ENCODE measurements at regions not wholly inside any gene's neighbourhood (a gene's known extent, or its start where the extent isn't known, plus 50 kb on each side); places are given as distances from the start of the nearest gene placed in this dataset.

DNA sequence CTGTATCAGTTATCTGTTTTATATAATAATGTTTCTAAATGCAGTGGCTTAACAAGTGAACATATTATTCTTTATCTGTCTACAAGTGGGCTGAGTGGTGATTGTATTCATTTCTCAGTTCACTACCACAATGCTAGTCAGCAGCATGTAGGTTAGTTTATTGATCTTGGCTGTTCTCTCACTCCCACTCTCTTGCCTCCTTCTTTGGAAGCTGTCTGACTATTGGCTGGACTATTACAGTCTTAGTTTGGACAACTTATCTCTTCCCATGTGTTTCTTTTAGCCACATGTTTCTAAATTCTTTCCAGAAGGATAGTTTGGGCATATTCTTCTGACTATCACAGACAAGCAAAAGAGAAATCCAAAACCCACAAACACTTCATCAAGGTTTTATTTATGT lies 459.5 kb upstream of the AGA start:
- DNase-seq, result no peak
- no peak overlapping the region for H3K4me3 ChIP-seq
- H3K9ac ChIP-seq (ENCODE audit: insufficient read depth in 1 of 2, low read length in 2 of 2), result no peak overlapping the region
- no peaks in the 10 kb centered on the region for H3K27me3 ChIP-seq (ENCODE audit: control insufficient read depth in 3 of 3, insufficient read depth in 3 of 3, low read length in 2 of 3)
- ATAC-seq (ENCODE audit: insufficient read depth, low FRiP score), result no peak
- TF ChIP-seq, protein P1, sequence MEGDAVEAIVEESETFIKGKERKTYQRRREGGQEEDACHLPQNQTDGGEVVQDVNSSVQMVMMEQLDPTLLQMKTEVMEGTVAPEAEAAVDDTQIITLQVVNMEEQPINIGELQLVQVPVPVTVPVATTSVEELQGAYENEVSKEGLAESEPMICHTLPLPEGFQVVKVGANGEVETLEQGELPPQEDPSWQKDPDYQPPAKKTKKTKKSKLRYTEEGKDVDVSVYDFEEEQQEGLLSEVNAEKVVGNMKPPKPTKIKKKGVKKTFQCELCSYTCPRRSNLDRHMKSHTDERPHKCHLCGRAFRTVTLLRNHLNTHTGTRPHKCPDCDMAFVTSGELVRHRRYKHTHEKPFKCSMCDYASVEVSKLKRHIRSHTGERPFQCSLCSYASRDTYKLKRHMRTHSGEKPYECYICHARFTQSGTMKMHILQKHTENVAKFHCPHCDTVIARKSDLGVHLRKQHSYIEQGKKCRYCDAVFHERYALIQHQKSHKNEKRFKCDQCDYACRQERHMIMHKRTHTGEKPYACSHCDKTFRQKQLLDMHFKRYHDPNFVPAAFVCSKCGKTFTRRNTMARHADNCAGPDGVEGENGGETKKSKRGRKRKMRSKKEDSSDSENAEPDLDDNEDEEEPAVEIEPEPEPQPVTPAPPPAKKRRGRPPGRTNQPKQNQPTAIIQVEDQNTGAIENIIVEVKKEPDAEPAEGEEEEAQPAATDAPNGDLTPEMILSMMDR (IDR thresholded peaks at IDR 0.05; ENCODE audit: control extremely low read depth, extremely low read depth), result no peak
- H3K36me3 ChIP-seq (ENCODE audit: control insufficient read depth in 4 of 4, insufficient read depth in 4 of 4, low read length in 4 of 4), result no peaks in the 10 kb centered on the region
- H3K27ac ChIP-seq (ENCODE audit: low read depth in 1 of 2, low read length in 1 of 2), result no peak overlapping the region
- no peaks in the 10 kb centered on the region for H3K9me3 ChIP-seq (ENCODE audit: control insufficient read depth in 4 of 4, insufficient read depth in 3 of 4, low read length in 3 of 4)
- peaks cover 0 to 3% (median 0%) of the 10 kb centered on the region in 5 donors for H3K4me1 ChIP-seq (ENCODE audit: control insufficient read depth in 5 of 5, insufficient read depth in 5 of 5, low read length in 5 of 5)

DNA sequence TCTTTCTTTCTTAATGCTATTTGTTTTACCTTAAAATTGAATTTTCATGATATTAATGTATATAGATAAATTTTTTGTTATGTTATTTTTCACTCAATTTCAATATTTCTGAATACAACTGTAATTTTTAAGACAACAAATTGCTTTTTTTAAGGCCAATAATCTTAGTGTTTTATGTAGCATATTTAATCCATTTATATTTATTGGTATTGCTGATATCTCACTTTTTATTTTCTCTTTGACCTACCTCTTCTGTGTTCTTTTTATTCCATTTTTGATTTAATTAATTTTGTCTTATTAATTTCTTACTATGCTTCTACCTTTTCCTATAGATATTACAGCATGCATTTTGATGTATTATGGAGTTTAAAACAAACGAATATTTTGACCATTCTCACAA lies 460.1 kb upstream of the AGA start:
- Histone ChIP-seq H3K27ac (ENCODE audit: low read depth in 1 of 2, low read length in 1 of 2) (no peak overlapping the region), H3K9ac (ENCODE audit: insufficient read depth in 1 of 2, low read length in 2 of 2) (no peak overlapping the region), H3K4me3 (no peak overlapping the region), H3K36me3 (ENCODE audit: control insufficient read depth in 4 of 4, insufficient read depth in 4 of 4, low read length in 4 of 4) (no peaks in the 10 kb centered on the region), H3K27me3 (ENCODE audit: control insufficient read depth in 3 of 3, insufficient read depth in 3 of 3, low read length in 2 of 3) (no peaks in the 10 kb centered on the region), H3K4me1 (ENCODE audit: control insufficient read depth in 5 of 5, insufficient read depth in 5 of 5, low read length in 5 of 5) (peaks cover 0 to 3% (median 0%) of the 10 kb centered on the region in 5 donors), H3K9me3 (ENCODE audit: control insufficient read depth in 4 of 4, insufficient read depth in 3 of 4, low read length in 3 of 4) (no peaks in the 10 kb centered on the region)
- WGBS, 2 donors, result 81 to 89% methylated on average over 1 of the region's 1 CpG
- ATAC-seq (ENCODE audit: insufficient read depth, low FRiP score), result no peak
- TF ChIP-seq, protein P1 (IDR thresholded peaks at IDR 0.05; ENCODE audit: control extremely low read depth, extremely low read depth), result no peak
- DNase-seq, result no peak

DNA sequence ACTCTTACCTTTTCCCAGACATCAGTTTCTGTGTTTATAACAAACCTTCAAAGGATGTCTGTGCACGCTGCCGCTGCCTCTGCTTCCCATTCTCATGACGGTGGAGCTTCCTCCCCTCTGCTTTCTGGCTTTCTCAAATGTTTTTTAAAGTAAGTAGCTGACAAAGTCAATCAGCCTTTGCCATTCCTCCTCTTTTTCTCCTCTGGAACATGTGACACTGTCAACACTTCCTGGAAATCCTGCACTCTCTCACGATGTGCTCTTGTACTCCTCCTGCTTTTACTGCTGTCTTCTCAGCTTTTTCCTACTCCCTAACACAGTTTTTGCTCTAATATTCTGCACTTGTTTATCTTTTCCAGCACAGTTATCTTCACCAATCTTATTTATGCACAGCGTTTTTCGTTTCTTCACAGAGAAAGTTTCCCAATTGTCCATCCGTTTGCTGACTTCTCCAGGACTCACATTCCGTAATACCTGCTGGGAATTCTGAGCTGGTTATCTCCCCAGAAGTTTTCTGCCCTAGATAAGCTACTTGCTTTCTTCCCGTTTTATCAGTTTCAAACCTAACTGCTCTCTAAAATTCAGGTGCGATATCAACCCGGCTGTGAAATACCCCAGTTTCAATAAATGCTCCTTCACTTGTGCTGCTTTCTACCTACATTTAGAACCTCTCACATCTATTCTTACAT lies 465.6 kb upstream of the AGA start:
- H3K9ac ChIP-seq (ENCODE audit: insufficient read depth in 1 of 2, low read length in 2 of 2), result no peak overlapping the region
- no peak overlapping the region for H3K27ac ChIP-seq (ENCODE audit: low read depth in 1 of 2, low read length in 1 of 2)
- H3K36me3 ChIP-seq (ENCODE audit: control insufficient read depth in 4 of 4, insufficient read depth in 4 of 4, low read length in 4 of 4), result no peaks in the 10 kb centered on the region
- DNase-seq (peak in 1 of 3 donors; percentile 19), ATAC-seq (ENCODE audit: insufficient read depth, low FRiP score) (no peak)
- H3K4me3 ChIP-seq, result no peak overlapping the region
- peaks cover 0 to 5% (median 0%) of the 10 kb centered on the region in 4 donors for H3K9me3 ChIP-seq (ENCODE audit: control insufficient read depth in 4 of 4, insufficient read depth in 3 of 4, low read length in 3 of 4)
- H3K4me1 ChIP-seq (ENCODE audit: control insufficient read depth in 5 of 5, insufficient read depth in 5 of 5, low read length in 5 of 5), result no peaks in the 10 kb centered on the region
- TF ChIP-seq, protein P1 (IDR thresholded peaks at IDR 0.05; ENCODE audit: control extremely low read depth, extremely low read depth), result no peak
- no peaks in the 10 kb centered on the region for H3K27me3 ChIP-seq (ENCODE audit: control insufficient read depth in 3 of 3, insufficient read depth in 3 of 3, low read length in 2 of 3)
- 28 to 44% methylated on average over 11 of the region's 11 CpGs for WGBS, 2 donors

DNA sequence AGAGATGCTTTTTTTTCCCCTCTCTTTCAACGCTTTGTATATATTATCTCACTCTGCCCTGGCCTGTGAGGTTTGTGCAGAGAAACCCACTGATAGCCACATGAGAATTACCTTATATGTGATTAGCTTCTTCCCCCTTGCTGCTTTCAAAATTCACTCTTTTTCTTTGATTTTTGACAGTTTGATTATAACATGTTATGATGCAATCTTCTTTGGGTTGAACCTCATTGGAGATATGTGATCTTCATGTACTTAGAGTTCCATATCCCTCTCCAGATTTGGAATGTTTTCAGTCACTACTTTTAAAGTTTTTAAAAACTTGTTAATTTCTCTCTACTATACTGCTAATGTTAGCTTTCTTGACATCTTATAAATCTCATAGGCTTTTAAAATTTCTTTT lies 479.5 kb upstream of the AGA start:
- H3K4me3 ChIP-seq, result no peak overlapping the region
- WGBS, 2 donors, result 64 to 86% methylated on average over 1 of the region's 1 CpG
- no peak for ATAC-seq (ENCODE audit: insufficient read depth, low FRiP score)
- TF ChIP-seq, protein P1 (IDR thresholded peaks at IDR 0.05; ENCODE audit: control extremely low read depth, extremely low read depth), result no peak
- H3K27ac ChIP-seq (ENCODE audit: low read depth in 1 of 2, low read length in 1 of 2), result no peak overlapping the region
- DNase-seq, result no peak
- no peaks in the 10 kb centered on the region for H3K27me3 ChIP-seq (ENCODE audit: control insufficient read depth in 3 of 3, insufficient read depth in 3 of 3, low read length in 2 of 3)
- H3K36me3 ChIP-seq (ENCODE audit: control insufficient read depth in 4 of 4, insufficient read depth in 4 of 4, low read length in 4 of 4), result no peaks in the 10 kb centered on the region
- H3K4me1 ChIP-seq (ENCODE audit: control insufficient read depth in 5 of 5, insufficient read depth in 5 of 5, low read length in 5 of 5), result peaks cover 0 to 2% (median 0%) of the 10 kb centered on the region in 5 donors
- peaks cover 0 to 3% (median 0%) of the 10 kb centered on the region in 4 donors for H3K9me3 ChIP-seq (ENCODE audit: control insufficient read depth in 4 of 4, insufficient read depth in 3 of 4, low read length in 3 of 4)
- no peak overlapping the region for H3K9ac ChIP-seq (ENCODE audit: insufficient read depth in 1 of 2, low read length in 2 of 2)
